NCI-H446 (cell line): ENCODE measurements at regions not wholly inside any gene's neighbourhood (a gene's known extent, or its start where the extent isn't known, plus 50 kb on each side); places are given as distances from the start of the nearest gene placed in this dataset.
A peak's percentile ranks its signal among the peaks of the same experiment; 100 is the strongest.

Experiments
- DNase-seq, 2 experiments: peaks; one replicate each; lab custom pipeline; 2025; lab: John Stamatoyannopoulos, UW

DNA sequence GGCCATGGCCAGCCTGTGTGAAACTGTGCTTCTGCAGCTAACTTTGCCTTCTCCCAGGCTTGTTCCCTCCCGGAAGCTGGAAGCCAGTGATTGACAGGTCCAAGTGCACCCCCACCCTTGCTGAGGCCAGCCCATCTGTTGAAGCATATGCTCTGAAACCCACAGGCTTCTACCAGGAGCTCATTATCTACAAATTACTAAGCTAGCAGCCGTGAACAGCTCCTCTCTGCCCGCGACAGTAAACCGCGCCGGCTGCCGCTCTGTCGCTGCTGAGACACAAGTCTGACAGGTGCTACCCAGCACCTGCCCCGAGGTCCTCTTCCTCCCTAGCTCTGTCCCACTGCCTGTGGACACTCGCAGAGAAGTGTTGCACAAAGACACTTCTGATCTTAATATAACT lies 490.9 kb downstream of the GADD45G start:
- peak; percentile 38 to 83 for DNase-seq

GRCh38 chr9:90097237-90097636 lies 492.4 kb downstream of the GADD45G start:
- no peak for DNase-seq

- DNase-seq, result no peak
These were observed 493.6 kb downstream of the GADD45G start for GRCh38 chr9:90098408-90098807.

DNA sequence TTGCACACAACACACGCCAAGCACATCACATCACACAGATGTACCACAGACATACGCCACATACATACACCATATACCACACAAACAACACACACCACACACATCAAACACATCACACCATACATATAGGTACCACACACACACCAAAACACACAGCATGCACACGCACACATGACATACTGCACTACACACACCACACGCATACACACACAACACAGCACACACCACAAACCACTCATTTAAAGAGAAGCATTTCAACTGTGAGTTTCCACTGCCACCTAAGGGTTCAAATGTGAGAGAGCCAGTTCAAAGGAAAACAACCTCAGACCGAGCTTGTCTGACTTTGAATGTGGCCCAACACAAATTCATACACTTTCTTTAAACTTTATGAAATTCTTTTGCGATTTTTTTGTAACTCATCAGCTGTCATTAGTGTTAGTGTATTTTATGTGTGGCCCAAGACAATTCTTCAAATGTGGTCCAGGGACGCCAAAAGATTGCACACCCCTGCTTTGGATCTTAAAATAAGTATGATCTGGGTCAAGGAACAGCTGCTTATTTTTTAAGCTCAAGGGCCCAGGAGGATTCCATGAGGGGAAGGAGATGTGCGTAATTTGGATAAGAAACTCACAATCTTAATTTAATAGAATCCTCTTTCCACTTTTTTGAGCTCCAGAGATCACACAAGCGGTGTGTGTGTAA lies 494.6 kb downstream of the GADD45G start:
- DNase-seq, result no peak

DNA sequence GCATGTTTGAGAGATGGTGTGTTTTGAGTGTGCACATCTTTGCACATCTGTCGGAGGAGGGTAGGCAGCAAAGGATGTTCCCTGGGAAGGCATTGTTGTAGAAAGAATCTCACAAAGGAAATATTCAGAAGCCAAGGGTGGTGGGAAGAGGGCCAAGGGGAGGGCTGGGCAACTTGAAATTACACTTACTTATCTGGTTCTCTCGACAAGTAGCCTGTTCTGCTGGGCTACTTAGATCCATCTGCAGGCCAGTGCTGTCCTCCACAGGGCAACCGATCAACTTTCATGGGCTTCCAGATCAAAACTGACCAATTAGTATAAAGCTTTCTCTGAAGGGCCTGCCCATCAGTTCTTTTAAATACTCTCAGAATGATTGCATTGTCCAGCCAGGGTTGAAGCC lies 495.2 kb downstream of the GADD45G start:
- DNase-seq, result no peak

DNA sequence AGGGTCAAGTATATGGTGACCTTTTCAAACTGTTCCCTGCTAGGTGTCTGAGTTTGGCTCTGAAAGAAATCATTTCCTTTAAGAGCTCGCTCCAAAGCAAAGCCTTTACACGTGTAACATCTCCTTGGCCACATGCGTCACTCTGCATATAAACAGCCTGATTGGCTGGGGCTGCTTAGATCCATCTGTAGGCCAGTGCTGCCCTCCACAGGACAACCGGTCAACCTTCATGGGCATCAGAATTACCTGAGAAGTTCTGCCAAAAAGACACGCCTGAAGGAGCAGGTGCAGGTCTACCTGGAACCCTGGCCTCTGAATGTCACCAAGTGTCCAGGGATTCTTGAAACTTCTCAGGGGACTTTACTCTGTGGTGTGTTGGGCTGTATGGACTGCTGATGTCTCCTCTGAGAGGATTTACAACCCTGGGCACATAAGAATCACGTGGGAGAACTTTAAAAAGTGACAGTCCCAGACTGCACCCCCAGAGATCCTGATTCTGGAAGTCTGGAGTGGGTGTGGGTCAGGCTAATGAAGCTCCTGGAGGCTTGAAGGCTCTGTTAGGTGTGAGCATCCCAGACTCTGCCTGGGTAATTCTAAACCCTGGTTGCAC lies 497.6 kb downstream of the GADD45G start:
- peak; percentile 37 to 70 for DNase-seq

GRCh38 chr9:90103771-90104170 lies 499.0 kb downstream of the GADD45G start:
- no peak for DNase-seq

GRCh38 chr9:90105773-90106172 lies 501.0 kb downstream of the GADD45G start:
- no peak for DNase-seq

GRCh38 chr9:90107040-90107725 lies 502.4 kb downstream of the GADD45G start:
- DNase-seq, result peak; percentile 39 to 81

- peak in 1 of 2 experiments; percentile 53 for DNase-seq
These were observed 503.2 kb downstream of the GADD45G start for GRCh38 chr9:90107726-90108655.

DNA sequence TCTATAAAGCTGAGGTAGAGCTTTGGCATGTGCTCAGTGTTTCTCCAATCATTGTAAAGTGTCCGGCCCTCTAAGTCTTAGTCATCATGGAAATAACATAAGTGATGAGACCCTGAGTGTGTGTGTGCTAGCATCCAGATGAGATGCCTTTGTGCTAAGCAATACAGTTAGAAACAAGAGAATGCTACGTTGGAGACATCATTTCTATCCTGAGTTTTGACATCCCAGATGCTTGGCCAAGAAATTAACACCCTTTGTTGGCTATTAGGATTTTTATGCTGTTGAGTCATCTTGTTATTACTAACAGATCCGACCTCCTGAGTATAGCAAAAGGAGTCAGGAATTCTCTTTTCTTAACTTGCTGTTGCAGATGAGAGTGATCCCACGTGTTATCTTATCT lies 508.0 kb downstream of the GADD45G start:
- no peak for DNase-seq

DNA sequence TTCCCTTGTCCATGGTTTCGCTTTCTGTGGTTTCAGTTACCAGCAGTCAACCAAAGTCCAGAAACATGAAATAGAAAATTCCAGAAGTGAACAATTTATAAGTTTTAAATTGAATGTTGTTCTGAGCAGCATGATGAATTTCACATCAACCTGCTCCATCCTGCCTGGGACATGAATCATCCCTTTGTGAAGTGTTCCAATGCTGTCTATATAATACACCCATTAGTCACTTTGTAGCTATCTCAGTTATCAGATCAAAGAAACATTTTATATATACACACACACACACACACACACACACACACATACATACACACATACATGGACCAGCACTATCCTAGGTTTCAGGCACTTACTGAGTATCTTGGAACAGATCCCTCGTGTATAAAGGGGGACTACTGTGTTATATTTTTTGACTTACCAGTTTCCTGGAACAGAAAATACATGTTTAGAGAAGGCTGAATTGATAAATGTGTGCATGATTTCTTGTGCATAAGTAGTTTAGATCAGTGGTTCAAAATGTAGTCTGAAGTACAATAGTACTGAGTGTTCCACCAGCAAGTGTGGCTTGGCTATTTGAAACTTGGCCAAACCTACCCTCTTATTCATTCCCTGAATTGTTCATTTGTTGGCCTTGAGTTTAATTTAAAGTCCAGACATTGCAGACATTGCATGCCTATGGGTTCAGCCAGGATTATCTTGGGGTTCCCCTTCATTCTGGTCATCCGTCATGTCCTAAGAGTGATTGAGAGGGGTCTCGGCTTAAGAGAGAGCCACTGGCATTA lies 510.0 kb downstream of the GADD45G start:
- no peak for DNase-seq

GRCh38 chr9:90121762-90122161 lies 517.0 kb downstream of the GADD45G start:
- DNase-seq, result no peak

DNA sequence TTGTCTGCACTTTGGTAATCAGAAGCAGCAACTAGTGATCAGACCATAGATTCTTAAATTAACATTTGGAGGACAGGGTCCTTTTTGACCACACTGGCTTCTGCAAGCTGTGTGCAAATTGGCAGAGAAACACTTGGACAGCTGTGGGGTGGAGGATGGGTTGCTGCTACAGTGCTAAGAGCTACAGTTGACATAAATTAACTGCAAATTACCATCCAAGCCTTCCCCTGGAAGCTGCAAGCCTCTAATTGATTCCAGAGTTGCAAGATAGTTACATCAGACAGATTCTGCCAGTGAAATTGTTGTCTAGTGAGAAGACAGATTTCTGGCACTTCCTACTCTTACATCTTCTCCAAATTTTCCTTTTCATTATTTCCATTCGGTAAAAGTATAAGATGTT lies 517.7 kb downstream of the DIRAS2 start:
- DNase-seq, result peak; percentile 76 to 85

GRCh38 chr9:90127923-90128322 lies 514.7 kb downstream of the DIRAS2 start:
- DNase-seq, result no peak

DNA sequence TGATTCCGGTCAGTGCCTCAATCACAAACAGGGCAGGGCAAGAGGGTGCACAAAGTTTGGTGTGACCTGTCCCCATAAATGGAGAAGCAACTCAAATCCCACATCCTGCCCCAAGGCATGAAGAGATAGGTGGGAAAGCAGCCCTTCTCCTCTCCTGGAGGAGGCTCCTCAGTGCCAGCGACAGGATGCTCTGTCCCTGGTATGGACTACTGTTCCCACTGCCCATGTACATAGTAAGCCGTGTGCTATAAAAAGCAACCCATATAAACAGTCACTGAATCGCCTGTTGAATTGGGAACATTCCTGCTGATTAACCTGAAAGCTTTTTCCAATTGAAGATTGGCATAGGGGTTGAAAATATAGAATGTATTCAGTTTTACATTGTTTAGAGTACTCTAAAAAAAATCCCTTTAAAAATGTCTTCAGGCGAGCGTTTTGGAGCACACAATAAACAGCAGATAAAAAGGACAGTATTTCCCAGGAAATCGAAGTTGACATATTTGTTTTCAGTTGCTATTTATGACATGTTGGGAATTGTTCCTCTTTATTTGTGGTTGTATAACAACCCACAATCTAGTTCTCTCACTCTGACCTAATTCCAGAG lies 513.9 kb downstream of the DIRAS2 start:
- no peak for DNase-seq

GRCh38 chr9:90129446-90129845 lies 513.2 kb downstream of the DIRAS2 start:
- peak in 1 of 2 experiments; percentile 10 for DNase-seq

DNA sequence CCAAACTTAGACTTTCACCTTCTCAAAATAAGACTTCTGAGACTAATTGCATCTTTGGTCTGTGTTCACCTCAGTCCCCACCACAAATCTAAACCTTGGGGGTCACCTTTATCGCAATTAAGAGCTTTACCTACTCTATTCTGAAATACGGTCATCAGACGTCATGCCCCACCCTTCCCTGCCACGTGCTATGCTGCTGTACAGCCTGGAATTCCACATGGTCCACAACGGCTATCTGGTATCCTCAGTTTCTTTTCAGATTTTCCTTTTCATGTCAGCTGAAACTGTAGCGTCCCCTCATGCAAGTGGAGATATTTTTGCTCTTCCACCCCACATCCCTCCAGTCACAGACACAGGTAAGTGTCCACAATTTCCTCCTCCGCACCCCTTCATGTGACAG lies 511.1 kb downstream of the DIRAS2 start:
- no peak for DNase-seq

- DNase-seq, result no peak
These were observed 509.8 kb downstream of the DIRAS2 start for GRCh38 chr9:90132866-90133265.

DNA sequence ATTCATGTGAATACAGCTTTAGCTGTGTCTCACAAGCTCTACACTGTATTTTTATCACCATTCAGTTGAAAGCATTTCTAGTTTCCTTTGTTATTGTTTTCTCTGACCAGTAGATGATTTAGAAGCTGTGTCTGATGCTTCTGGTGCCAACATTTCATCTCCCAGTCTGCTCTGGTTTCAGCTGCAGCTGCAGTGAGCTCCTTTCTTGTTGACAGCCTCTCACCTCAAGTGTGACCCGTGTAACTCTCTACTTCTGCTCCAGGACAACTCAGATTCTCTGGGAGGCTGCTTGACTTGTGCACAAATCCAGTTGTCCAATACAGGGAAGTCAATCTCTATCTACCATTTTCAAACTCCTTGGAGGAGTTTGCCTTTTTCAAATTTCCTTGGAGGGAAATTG lies 504.8 kb downstream of the DIRAS2 start:
- DNase-seq, result no peak
